ENCODE measurements at regions not wholly inside any gene's neighbourhood (a gene's known extent, or its start where the extent isn't known, plus 50 kb on each side); places are given as distances from the start of the nearest gene placed in this dataset.

DNA sequence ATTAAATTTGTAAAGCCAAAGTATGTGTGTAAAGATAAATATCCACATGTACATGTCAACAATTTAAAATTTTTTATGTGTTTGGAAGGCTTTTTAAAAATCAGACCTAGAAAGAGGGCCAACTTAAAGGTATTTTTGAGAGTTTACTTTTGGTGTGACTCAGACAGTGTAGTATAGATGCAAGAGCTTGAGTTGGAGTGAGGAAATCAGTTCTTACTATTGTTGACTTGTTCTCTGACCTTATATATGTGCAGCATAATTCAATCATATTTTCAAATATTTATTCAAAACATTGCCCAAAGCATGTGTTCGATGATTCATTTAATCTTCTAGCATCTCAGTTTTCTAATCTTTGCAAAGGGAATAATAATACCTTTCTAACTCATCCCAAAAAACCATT lies 243.7 kb upstream of the PRKCQ start:
- no peak overlapping the region for H3K27ac Mint-ChIP-seq (ENCODE audit: unreplicated experiment)
- TF ChIP-seq, protein P1, sequence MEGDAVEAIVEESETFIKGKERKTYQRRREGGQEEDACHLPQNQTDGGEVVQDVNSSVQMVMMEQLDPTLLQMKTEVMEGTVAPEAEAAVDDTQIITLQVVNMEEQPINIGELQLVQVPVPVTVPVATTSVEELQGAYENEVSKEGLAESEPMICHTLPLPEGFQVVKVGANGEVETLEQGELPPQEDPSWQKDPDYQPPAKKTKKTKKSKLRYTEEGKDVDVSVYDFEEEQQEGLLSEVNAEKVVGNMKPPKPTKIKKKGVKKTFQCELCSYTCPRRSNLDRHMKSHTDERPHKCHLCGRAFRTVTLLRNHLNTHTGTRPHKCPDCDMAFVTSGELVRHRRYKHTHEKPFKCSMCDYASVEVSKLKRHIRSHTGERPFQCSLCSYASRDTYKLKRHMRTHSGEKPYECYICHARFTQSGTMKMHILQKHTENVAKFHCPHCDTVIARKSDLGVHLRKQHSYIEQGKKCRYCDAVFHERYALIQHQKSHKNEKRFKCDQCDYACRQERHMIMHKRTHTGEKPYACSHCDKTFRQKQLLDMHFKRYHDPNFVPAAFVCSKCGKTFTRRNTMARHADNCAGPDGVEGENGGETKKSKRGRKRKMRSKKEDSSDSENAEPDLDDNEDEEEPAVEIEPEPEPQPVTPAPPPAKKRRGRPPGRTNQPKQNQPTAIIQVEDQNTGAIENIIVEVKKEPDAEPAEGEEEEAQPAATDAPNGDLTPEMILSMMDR (IDR thresholded peaks at IDR 0.05; ENCODE audit: unreplicated experiment): no peak
- DNase-seq (ENCODE audit: low spot score): no peak
- no peak overlapping the region for H3K4me3 Mint-ChIP-seq (ENCODE audit: unreplicated experiment)
- H3K36me3 Mint-ChIP-seq (ENCODE audit: low read depth, unreplicated experiment): no peaks in the 10 kb centered on the region
- H3K4me1 Mint-ChIP-seq (ENCODE audit: unreplicated experiment): no peaks in the 10 kb centered on the region
- H3K9me3 Mint-ChIP-seq (ENCODE audit: unreplicated experiment): no peaks in the 10 kb centered on the region
- no peaks in the 10 kb centered on the region for H3K27me3 Mint-ChIP-seq (ENCODE audit: unreplicated experiment)

DNA sequence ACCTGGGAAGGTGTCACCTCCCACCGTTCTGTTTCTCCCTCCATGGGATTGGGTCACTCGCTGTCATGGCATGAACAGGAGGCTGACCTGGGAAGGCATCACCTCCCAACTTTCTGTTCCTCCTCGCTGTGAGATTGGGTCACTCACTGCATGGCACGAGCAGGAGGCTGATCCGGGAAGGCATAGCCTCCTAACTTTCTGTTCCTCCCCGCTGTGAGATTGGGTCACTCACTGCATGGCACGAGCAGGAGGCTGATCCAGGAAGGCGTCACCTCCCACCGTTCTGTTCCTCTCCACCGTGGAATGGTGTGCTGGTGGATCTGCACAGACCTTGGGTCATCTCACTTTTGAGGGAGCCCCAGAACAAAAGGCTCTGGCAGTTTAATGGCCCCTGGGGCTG lies 239.2 kb upstream of the PRKCQ start:
- Mint-ChIP-seq H3K27ac (ENCODE audit: unreplicated experiment) (no peak overlapping the region), H3K9me3 (ENCODE audit: unreplicated experiment) (no peaks in the 10 kb centered on the region), H3K4me1 (ENCODE audit: unreplicated experiment) (no peaks in the 10 kb centered on the region), H3K36me3 (ENCODE audit: low read depth, unreplicated experiment) (no peaks in the 10 kb centered on the region), H3K27me3 (ENCODE audit: unreplicated experiment) (no peaks in the 10 kb centered on the region), H3K4me3 (ENCODE audit: unreplicated experiment) (no peak overlapping the region)
- TF ChIP-seq, protein P1 (IDR thresholded peaks at IDR 0.05; ENCODE audit: unreplicated experiment): no peak
- DNase-seq (ENCODE audit: low spot score): no peak

- Mint-ChIP-seq H3K9me3 (ENCODE audit: unreplicated experiment) (no peaks in the 10 kb centered on the region), H3K27me3 (ENCODE audit: unreplicated experiment) (no peaks in the 10 kb centered on the region), H3K36me3 (ENCODE audit: low read depth, unreplicated experiment) (no peaks in the 10 kb centered on the region), H3K4me3 (ENCODE audit: unreplicated experiment) (no peak overlapping the region), H3K27ac (ENCODE audit: unreplicated experiment) (no peak overlapping the region), H3K4me1 (ENCODE audit: unreplicated experiment) (no peaks in the 10 kb centered on the region)
- TF ChIP-seq, protein P1 (IDR thresholded peaks at IDR 0.05; ENCODE audit: unreplicated experiment): no peak
- no peak for DNase-seq (ENCODE audit: low spot score)
Measured at GRCh38 chr10:6817770-6818169, 237.7 kb upstream of the PRKCQ start.

DNA sequence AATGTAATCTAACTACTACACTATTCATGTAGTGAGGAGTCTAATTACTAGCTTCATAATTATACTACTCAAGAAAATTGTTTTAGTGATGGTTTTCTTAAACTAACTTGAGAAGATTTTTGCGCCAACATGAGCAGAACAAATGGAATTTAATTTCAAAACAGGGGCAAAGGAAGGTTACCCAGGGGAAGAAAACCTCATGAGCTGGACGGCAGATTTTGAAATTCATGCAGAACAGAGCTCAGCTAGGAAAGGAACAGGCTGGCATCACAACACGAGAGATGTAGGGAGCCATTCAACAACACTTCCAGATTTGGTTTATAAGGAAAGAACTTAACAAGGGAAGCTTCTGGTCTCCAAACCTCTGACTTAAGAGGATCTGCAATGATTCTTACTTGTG lies 235.3 kb upstream of the PRKCQ start:
- TF ChIP-seq, protein P1 (IDR thresholded peaks at IDR 0.05; ENCODE audit: unreplicated experiment): no peak
- no peak for DNase-seq (ENCODE audit: low spot score)
- no peaks in the 10 kb centered on the region for H3K4me1 Mint-ChIP-seq (ENCODE audit: unreplicated experiment)

DNA sequence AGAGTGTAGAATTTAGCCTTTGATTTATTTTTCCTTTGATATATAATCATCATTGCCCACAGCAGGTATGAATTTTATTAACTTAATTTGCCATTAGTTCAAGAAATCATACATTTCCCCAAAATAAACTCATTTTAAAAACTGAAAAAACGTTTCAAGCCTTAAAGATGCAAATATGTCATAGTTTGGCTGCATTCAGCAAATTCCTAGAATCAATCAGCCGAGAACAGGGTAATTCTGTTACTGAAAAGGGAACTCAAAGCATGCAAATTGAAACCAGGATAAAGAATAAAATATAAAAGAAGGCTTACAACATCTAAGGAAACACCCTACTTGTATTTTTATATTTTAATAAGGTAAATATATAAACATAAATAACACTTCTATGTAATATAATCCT lies 233.8 kb upstream of the PRKCQ start:
- H3K4me1 Mint-ChIP-seq (ENCODE audit: unreplicated experiment): no peaks in the 10 kb centered on the region
- H3K27me3 Mint-ChIP-seq (ENCODE audit: unreplicated experiment): no peaks in the 10 kb centered on the region

More for the DNA sequence above, 235.3 kb upstream of the PRKCQ start:
- Mint-ChIP-seq H3K36me3 (ENCODE audit: low read depth, unreplicated experiment) (no peaks in the 10 kb centered on the region), H3K27ac (ENCODE audit: unreplicated experiment) (no peak overlapping the region), H3K27me3 (ENCODE audit: unreplicated experiment) (no peaks in the 10 kb centered on the region), H3K4me3 (ENCODE audit: unreplicated experiment) (no peak overlapping the region), H3K9me3 (ENCODE audit: unreplicated experiment) (no peaks in the 10 kb centered on the region)

More for the DNA sequence above, 233.8 kb upstream of the PRKCQ start:
- no peak for DNase-seq (ENCODE audit: low spot score)
- H3K9me3 Mint-ChIP-seq (ENCODE audit: unreplicated experiment): peaks cover 4% of the 10 kb centered on the region
- no peak overlapping the region for H3K27ac Mint-ChIP-seq (ENCODE audit: unreplicated experiment)
- no peaks in the 10 kb centered on the region for H3K36me3 Mint-ChIP-seq (ENCODE audit: low read depth, unreplicated experiment)
- H3K4me3 Mint-ChIP-seq (ENCODE audit: unreplicated experiment): no peak overlapping the region
- TF ChIP-seq, protein P1 (IDR thresholded peaks at IDR 0.05; ENCODE audit: unreplicated experiment): no peak
